ENCODE measurements at regions not wholly inside any gene's neighbourhood (a gene's known extent, or its start where the extent isn't known, plus 50 kb on each side); places are given as distances from the start of the nearest gene placed in this dataset.

- DNase-seq, result no peak
These were observed 367.3 kb downstream of the DUSP6 start for GRCh38 chr12:88985011-88985410.

- no peak for DNase-seq
These were observed 369.6 kb downstream of the DUSP6 start for GRCh38 chr12:88982694-88983093.

GRCh38 chr12:88977115-88977514 is 375.2 kb downstream of the DUSP6 start:
- no peak for DNase-seq

- no peak for DNase-seq
These were observed 378.3 kb downstream of the DUSP6 start for GRCh38 chr12:88973998-88974397.

GRCh38 chr12:88970740-88971139 is 381.6 kb downstream of the DUSP6 start:
- DNase-seq, result no peak

- DNase-seq, result no peak
These were observed 383.2 kb downstream of the DUSP6 start for GRCh38 chr12:88969127-88969526.

GRCh38 chr12:88960213-88960878 is 380.1 kb upstream of the KITLG start:
- no peak for DNase-seq

GRCh38 chr12:88958946-88959345 is 378.7 kb upstream of the KITLG start:
- DNase-seq, result no peak

- no peak for DNase-seq
These were observed 377.9 kb upstream of the KITLG start for GRCh38 chr12:88958153-88958552.

GRCh38 chr12:88957358-88957757 is 377.1 kb upstream of the KITLG start:
- DNase-seq, result no peak

- DNase-seq, result no peak
These were observed 375.3 kb upstream of the KITLG start for GRCh38 chr12:88955531-88955930.

GRCh38 chr12:88953029-88953586 is 372.8 kb upstream of the KITLG start:
- no peak for DNase-seq

GRCh38 chr12:88952562-88952942 is 372.3 kb upstream of the KITLG start:
- no peak for DNase-seq

- no peak for DNase-seq
These were observed 371.7 kb upstream of the KITLG start for GRCh38 chr12:88951860-88952561.

- DNase-seq, result no peak
These were observed 370.9 kb upstream of the KITLG start for GRCh38 chr12:88951177-88951576.

- DNase-seq, result no peak
These were observed 367.3 kb upstream of the KITLG start for GRCh38 chr12:88947486-88948043.

- peak; percentile 86 for DNase-seq
These were observed 366.2 kb upstream of the KITLG start for GRCh38 chr12:88946372-88946997.

- DNase-seq, result no peak
These were observed 364.9 kb upstream of the KITLG start for GRCh38 chr12:88945051-88945732.

GRCh38 chr12:88944397-88944796 is 364.1 kb upstream of the KITLG start:
- DNase-seq, result peak; percentile 20

GRCh38 chr12:88940854-88941253 is 360.6 kb upstream of the KITLG start:
- no peak for DNase-seq

- no peak for DNase-seq
These were observed 355.6 kb upstream of the KITLG start for GRCh38 chr12:88935856-88936255.

- DNase-seq, result no peak
These were observed 354.0 kb upstream of the KITLG start for GRCh38 chr12:88934163-88934747.

- no peak for DNase-seq
These were observed 352.2 kb upstream of the KITLG start for GRCh38 chr12:88932457-88932856.
